ENCODE measurements at regions not wholly inside any gene's neighbourhood (a gene's known extent, or its start where the extent isn't known, plus 50 kb on each side); places are given as distances from the start of the nearest gene placed in this dataset.

- no peak for DNase-seq (ENCODE audit: low read depth)
- H3K4me3 ChIP-seq (ENCODE audit: control insufficient read depth, low read depth, low read length) = no peak overlapping the region
- no peak for TF ChIP-seq CTCF (IDR thresholded peaks at IDR 0.05; ENCODE audit: control insufficient read depth, insufficient read depth, low read depth, low read length, missing control alignments)
Measured at GRCh38 chr9:89684218-89684617, 79.4 kb downstream of the GADD45G start.

GRCh38 chr9:89684912-89685636 lies 80.3 kb downstream of the GADD45G start:
- TF ChIP-seq CTCF (IDR thresholded peaks at IDR 0.05; ENCODE audit: control insufficient read depth, insufficient read depth, low read depth, low read length, missing control alignments) = no peak
- H3K4me3 ChIP-seq (ENCODE audit: control insufficient read depth, low read depth, low read length) = no peak overlapping the region
- no peak for DNase-seq (ENCODE audit: low read depth)

GRCh38 chr9:89685698-89686097 lies 80.9 kb downstream of the GADD45G start:
- TF ChIP-seq CTCF (IDR thresholded peaks at IDR 0.05; ENCODE audit: control insufficient read depth, insufficient read depth, low read depth, low read length, missing control alignments) = no peak
- no peak for DNase-seq (ENCODE audit: low read depth)

GRCh38 chr9:89686126-89686525 lies 81.3 kb downstream of the GADD45G start:
- DNase-seq (ENCODE audit: low read depth) = no peak

More at GRCh38 chr9:89685698-89686097, 80.9 kb downstream of the GADD45G start:
- no peak overlapping the region for H3K4me3 ChIP-seq (ENCODE audit: control insufficient read depth, low read depth, low read length)

GRCh38 chr9:89686621-89687020 lies 81.8 kb downstream of the GADD45G start:
- TF ChIP-seq CTCF (IDR thresholded peaks at IDR 0.05; ENCODE audit: control insufficient read depth, insufficient read depth, low read depth, low read length, missing control alignments) = no peak
- no peak overlapping the region for H3K4me3 ChIP-seq (ENCODE audit: control insufficient read depth, low read depth, low read length)
- no peak for DNase-seq (ENCODE audit: low read depth)

More at GRCh38 chr9:89686126-89686525, 81.3 kb downstream of the GADD45G start:
- TF ChIP-seq CTCF (IDR thresholded peaks at IDR 0.05; ENCODE audit: control insufficient read depth, insufficient read depth, low read depth, low read length, missing control alignments) = no peak
- no peak overlapping the region for H3K4me3 ChIP-seq (ENCODE audit: control insufficient read depth, low read depth, low read length)

- DNase-seq (ENCODE audit: low read depth) = no peak
- TF ChIP-seq CTCF (IDR thresholded peaks at IDR 0.05; ENCODE audit: control insufficient read depth, insufficient read depth, low read depth, low read length, missing control alignments) = no peak
- no peak overlapping the region for H3K4me3 ChIP-seq (ENCODE audit: control insufficient read depth, low read depth, low read length)
Measured at GRCh38 chr9:89687188-89687587, 82.4 kb downstream of the GADD45G start.
